ENCODE measurements at regions not wholly inside any gene's neighbourhood (a gene's known extent, or its start where the extent isn't known, plus 50 kb on each side); places are given as distances from the start of the nearest gene placed in this dataset.

- Histone ChIP-seq H2BK5ac (ENCODE audit: low read depth, low read length, poor library complexity) (no peak overlapping the region), H4K91ac (ENCODE audit: low read depth, low read length) (no peak overlapping the region), H2BK12ac (ENCODE audit: low read length) (no peak overlapping the region), H3K79me1 (ENCODE audit: low read length) (no peaks in the 10 kb centered on the region), H3K9ac (ENCODE audit: low read length) (no peak overlapping the region), H3K4me2 (ENCODE audit: low read length) (peak overlapping the region; percentile 56), H2AK5ac (ENCODE audit: low read length) (no peak overlapping the region), H3K18ac (ENCODE audit: low read length) (no peak overlapping the region), H3K4ac (ENCODE audit: low read depth, low read length) (no peak overlapping the region), H3K4me1 (ENCODE audit: control insufficient read depth in 1 of 2, insufficient read depth in 2 of 2, low read length in 2 of 2) (peaks cover 0 to 5% of the 10 kb centered on the region in 2 experiments), H4K12ac (ENCODE audit: low read depth, low read length) (no peak overlapping the region), H3K23ac (ENCODE audit: low read length) (no peak overlapping the region), H3K36me3 (ENCODE audit: control insufficient read depth in 1 of 2, insufficient read depth in 2 of 2, low read length in 2 of 2) (no peaks in the 10 kb centered on the region), H4K8ac (ENCODE audit: low read depth, low read length) (no peak overlapping the region), H2AFZ (ENCODE audit: insufficient read depth, low read length, poor library complexity) (no peak overlapping the region), H3K79me2 (ENCODE audit: control insufficient read depth, insufficient read depth, low read length, poor library complexity) (no peaks in the 10 kb centered on the region), H2BK120ac (ENCODE audit: insufficient read depth, low read length, poor library complexity) (no peak overlapping the region), H3K27ac (ENCODE audit: low read depth, low read length) (no peak overlapping the region), H3K4me3 (ENCODE audit: low read depth, low read length) (peak overlapping the region; percentile 46), H3K14ac (ENCODE audit: low read length) (no peak overlapping the region), H3K27me3 (ENCODE audit: insufficient read depth, low read length) (no peaks in the 10 kb centered on the region), H3K9me3 (ENCODE audit: insufficient read depth, low read depth, low read length) (no peaks in the 10 kb centered on the region)
- no peak for DNase-seq
- no CpG with 5 or more reads among the region's 26 CpGs for WGBS (ENCODE audit: extremely low coverage, insufficient coverage, insufficient read length)
These were observed 129.2 kb upstream of the SEC61G start for GRCh38 chr7:54888067-54888733.

GRCh38 chr7:54888734-54889082 is 129.7 kb upstream of the SEC61G start:
- Histone ChIP-seq H3K23ac (ENCODE audit: low read length) (no peak overlapping the region), H3K36me3 (ENCODE audit: control insufficient read depth in 1 of 2, insufficient read depth in 2 of 2, low read length in 2 of 2) (no peaks in the 10 kb centered on the region), H3K14ac (ENCODE audit: low read length) (no peak overlapping the region), H3K4me2 (ENCODE audit: low read length) (peak overlapping the region; percentile 56), H2BK12ac (ENCODE audit: low read length) (no peak overlapping the region), H2AFZ (ENCODE audit: insufficient read depth, low read length, poor library complexity) (no peak overlapping the region), H4K91ac (ENCODE audit: low read depth, low read length) (no peak overlapping the region), H3K27ac (ENCODE audit: low read depth, low read length) (no peak overlapping the region), H3K9me3 (ENCODE audit: insufficient read depth, low read depth, low read length) (no peaks in the 10 kb centered on the region), H3K4ac (ENCODE audit: low read depth, low read length) (no peak overlapping the region), H3K9ac (ENCODE audit: low read length) (no peak overlapping the region), H3K4me1 (ENCODE audit: control insufficient read depth in 1 of 2, insufficient read depth in 2 of 2, low read length in 2 of 2) (peaks cover 0 to 5% of the 10 kb centered on the region in 2 experiments), H4K12ac (ENCODE audit: low read depth, low read length) (no peak overlapping the region), H3K79me1 (ENCODE audit: low read length) (no peaks in the 10 kb centered on the region), H3K4me3 (ENCODE audit: low read depth, low read length) (peak overlapping the region; percentile 46), H3K18ac (ENCODE audit: low read length) (no peak overlapping the region), H2AK5ac (ENCODE audit: low read length) (no peak overlapping the region), H3K79me2 (ENCODE audit: control insufficient read depth, insufficient read depth, low read length, poor library complexity) (no peaks in the 10 kb centered on the region), H2BK5ac (ENCODE audit: low read depth, low read length, poor library complexity) (no peak overlapping the region), H3K27me3 (ENCODE audit: insufficient read depth, low read length) (no peaks in the 10 kb centered on the region), H4K8ac (ENCODE audit: low read depth, low read length) (no peak overlapping the region), H2BK120ac (ENCODE audit: insufficient read depth, low read length, poor library complexity) (no peak overlapping the region)
- no CpG with 5 or more reads among the region's 12 CpGs for WGBS (ENCODE audit: extremely low coverage, insufficient coverage, insufficient read length)
- no peak for DNase-seq

GRCh38 chr7:54897891-54898290 is 120.9 kb upstream of the EGFR start:
- H3K14ac ChIP-seq (ENCODE audit: low read length): no peak overlapping the region
- no peak overlapping the region for H2BK12ac ChIP-seq (ENCODE audit: low read length)
- no peak overlapping the region for H3K9ac ChIP-seq (ENCODE audit: low read length)
- no peak overlapping the region for H3K27ac ChIP-seq (ENCODE audit: low read depth, low read length)
- H3K79me2 ChIP-seq (ENCODE audit: control insufficient read depth, insufficient read depth, low read length, poor library complexity): no peaks in the 10 kb centered on the region
- no peak overlapping the region for H2BK5ac ChIP-seq (ENCODE audit: low read depth, low read length, poor library complexity)
- no peak overlapping the region for H4K91ac ChIP-seq (ENCODE audit: low read depth, low read length)
- H3K36me3 ChIP-seq (ENCODE audit: control insufficient read depth in 1 of 2, insufficient read depth in 2 of 2, low read length in 2 of 2): no peaks in the 10 kb centered on the region
- H2BK120ac ChIP-seq (ENCODE audit: insufficient read depth, low read length, poor library complexity): no peak overlapping the region
- H3K23ac ChIP-seq (ENCODE audit: low read length): no peak overlapping the region
- no peaks in the 10 kb centered on the region for H3K79me1 ChIP-seq (ENCODE audit: low read length)
- peak; percentile 34 to 82 for DNase-seq
- no peak overlapping the region for H4K12ac ChIP-seq (ENCODE audit: low read depth, low read length)
- H2AFZ ChIP-seq (ENCODE audit: insufficient read depth, low read length, poor library complexity): no peak overlapping the region
- no peak overlapping the region for H2AK5ac ChIP-seq (ENCODE audit: low read length)
- H3K18ac ChIP-seq (ENCODE audit: low read length): no peak overlapping the region
- no peak overlapping the region for H3K4ac ChIP-seq (ENCODE audit: low read depth, low read length)
- H3K27me3 ChIP-seq (ENCODE audit: insufficient read depth, low read length): no peaks in the 10 kb centered on the region
- H3K9me3 ChIP-seq (ENCODE audit: insufficient read depth, low read depth, low read length): no peaks in the 10 kb centered on the region
- no peaks in the 10 kb centered on the region for H3K4me1 ChIP-seq (ENCODE audit: control insufficient read depth in 1 of 2, insufficient read depth in 2 of 2, low read length in 2 of 2)
- no peak overlapping the region for H3K4me2 ChIP-seq (ENCODE audit: low read length)
- WGBS (ENCODE audit: extremely low coverage, insufficient coverage, insufficient read length): no CpG with 5 or more reads among the region's 2 CpGs
- no peak overlapping the region for H3K4me3 ChIP-seq (ENCODE audit: low read depth, low read length)
- H4K8ac ChIP-seq (ENCODE audit: low read depth, low read length): no peak overlapping the region

- no peak overlapping the region for H3K14ac ChIP-seq (ENCODE audit: low read length)
- H2BK120ac ChIP-seq (ENCODE audit: insufficient read depth, low read length, poor library complexity): no peak overlapping the region
- H3K79me1 ChIP-seq (ENCODE audit: low read length): no peaks in the 10 kb centered on the region
- no peak overlapping the region for H3K27ac ChIP-seq (ENCODE audit: low read depth, low read length)
- no peak overlapping the region for H4K8ac ChIP-seq (ENCODE audit: low read depth, low read length)
- DNase-seq: peak in 1 of 2 donors; percentile 21
- no peak overlapping the region for H4K91ac ChIP-seq (ENCODE audit: low read depth, low read length)
- no peaks in the 10 kb centered on the region for H3K9me3 ChIP-seq (ENCODE audit: insufficient read depth, low read depth, low read length)
- no peak overlapping the region for H2BK5ac ChIP-seq (ENCODE audit: low read depth, low read length, poor library complexity)
- no peak overlapping the region for H2AK5ac ChIP-seq (ENCODE audit: low read length)
- H2BK12ac ChIP-seq (ENCODE audit: low read length): no peak overlapping the region
- no peaks in the 10 kb centered on the region for H3K27me3 ChIP-seq (ENCODE audit: insufficient read depth, low read length)
- H3K4me2 ChIP-seq (ENCODE audit: low read length): no peak overlapping the region
- H4K12ac ChIP-seq (ENCODE audit: low read depth, low read length): no peak overlapping the region
- no peak overlapping the region for H3K4ac ChIP-seq (ENCODE audit: low read depth, low read length)
- H2AFZ ChIP-seq (ENCODE audit: insufficient read depth, low read length, poor library complexity): no peak overlapping the region
- H3K36me3 ChIP-seq (ENCODE audit: control insufficient read depth in 1 of 2, insufficient read depth in 2 of 2, low read length in 2 of 2): no peaks in the 10 kb centered on the region
- H3K18ac ChIP-seq (ENCODE audit: low read length): no peak overlapping the region
- WGBS (ENCODE audit: extremely low coverage, insufficient coverage, insufficient read length): no CpG with 5 or more reads among the region's 9 CpGs
- no peak overlapping the region for H3K9ac ChIP-seq (ENCODE audit: low read length)
- H3K4me1 ChIP-seq (ENCODE audit: control insufficient read depth in 1 of 2, insufficient read depth in 2 of 2, low read length in 2 of 2): no peaks in the 10 kb centered on the region
- H3K4me3 ChIP-seq (ENCODE audit: low read depth, low read length): no peak overlapping the region
- no peaks in the 10 kb centered on the region for H3K79me2 ChIP-seq (ENCODE audit: control insufficient read depth, insufficient read depth, low read length, poor library complexity)
- H3K23ac ChIP-seq (ENCODE audit: low read length): no peak overlapping the region
These were observed 120.0 kb upstream of the EGFR start for GRCh38 chr7:54898659-54899340.
